Limb (tissue), 2 donors: ENCODE measurements at regions not wholly inside any gene's neighbourhood (a gene's known extent, or its start where the extent isn't known, plus 50 kb on each side); places are given as distances from the start of the nearest gene placed in this dataset.

Experiments used
- DNase-seq, 2 donors: peaks; one replicate each; pipeline ENCODE4 v3.0.0-alpha.2; 2016; ENCODE audit errors: extremely low spot score in 2 of 2

DNA sequence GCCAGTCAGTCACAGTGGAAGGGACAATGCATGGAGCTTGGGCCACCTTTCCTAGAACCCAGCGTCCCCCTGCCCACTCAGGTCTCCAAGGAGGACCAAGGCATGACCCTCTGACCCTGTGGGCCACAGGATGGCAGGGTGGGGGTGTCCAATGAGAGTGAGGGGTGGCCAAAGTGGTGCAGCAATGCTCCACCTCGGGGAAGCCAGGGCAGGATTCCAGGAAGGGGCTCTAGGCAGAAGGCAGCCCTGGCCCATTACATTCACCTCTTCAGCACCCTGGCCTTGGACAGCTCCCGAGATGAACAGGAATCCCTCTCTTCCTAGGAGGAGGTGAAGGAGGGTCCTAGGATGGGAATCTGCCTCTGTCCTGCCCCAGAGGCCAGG is 597.5 kb downstream of the BRD1 start:
- DNase-seq: peak; percentile 1 to 52

DNA sequence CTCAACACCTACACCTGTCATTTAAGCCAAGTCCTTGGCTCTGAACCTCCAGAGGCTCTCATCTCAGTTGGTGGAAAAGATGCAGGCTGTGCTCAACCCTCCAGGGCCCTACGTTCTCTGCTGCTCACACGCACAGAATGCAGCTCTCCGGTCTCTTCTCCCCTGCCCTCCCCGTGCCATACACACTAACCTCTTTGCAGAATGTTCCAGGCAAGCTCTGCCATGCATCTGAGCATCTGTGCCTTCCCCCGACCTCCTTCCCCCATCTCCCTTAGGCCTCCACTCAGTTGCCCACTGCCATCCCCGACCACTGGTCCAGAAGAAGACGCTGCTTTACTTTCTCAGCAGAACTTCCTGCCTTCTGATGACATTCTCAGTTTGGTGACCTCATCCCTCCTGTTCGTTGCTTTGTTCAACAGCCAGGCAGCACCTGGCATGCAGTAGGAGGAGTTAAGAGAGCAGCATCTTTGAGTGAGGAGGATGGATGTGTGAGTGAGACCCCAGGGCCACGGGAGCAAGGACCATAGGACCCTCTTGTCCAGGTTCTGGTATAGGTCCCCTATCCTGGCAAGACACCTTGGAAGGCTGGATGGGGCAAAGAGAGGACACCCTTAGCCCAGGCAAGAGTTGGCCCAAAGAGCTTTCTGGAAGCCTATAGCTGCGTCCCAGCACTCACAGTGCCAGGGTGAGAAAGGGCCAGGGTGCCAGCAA is 598.0 kb downstream of the BRD1 start:
- no peak for DNase-seq

DNA sequence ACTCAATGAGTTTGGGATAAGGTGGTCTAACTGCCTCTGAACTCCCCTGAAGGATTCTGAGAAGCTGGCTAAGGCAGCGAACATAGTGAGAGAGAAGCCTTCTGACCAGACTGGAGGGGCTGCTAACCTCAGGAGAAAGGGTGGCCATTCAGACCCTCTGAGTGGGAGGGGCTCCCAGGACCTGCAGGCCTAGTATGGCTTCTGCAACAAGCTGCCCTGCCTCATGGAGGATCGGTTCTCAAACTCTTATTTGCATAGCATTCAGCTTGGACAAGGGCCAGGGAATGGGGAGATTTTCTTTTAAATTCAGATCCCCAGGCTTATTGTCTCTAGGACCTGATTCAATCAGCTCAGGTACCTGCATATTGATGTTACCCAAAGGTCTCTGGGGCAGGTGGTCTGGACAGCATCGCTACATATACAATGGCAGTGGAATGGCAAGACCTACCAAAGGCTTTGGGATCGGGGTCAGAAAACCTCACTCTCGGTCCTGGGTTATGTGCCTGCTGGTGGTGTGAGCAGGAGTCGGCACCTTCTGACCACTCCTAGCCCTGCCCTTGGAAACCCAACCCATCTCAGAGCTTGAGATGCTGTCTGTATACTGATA is 599.1 kb downstream of the BRD1 start:
- no peak for DNase-seq

DNA sequence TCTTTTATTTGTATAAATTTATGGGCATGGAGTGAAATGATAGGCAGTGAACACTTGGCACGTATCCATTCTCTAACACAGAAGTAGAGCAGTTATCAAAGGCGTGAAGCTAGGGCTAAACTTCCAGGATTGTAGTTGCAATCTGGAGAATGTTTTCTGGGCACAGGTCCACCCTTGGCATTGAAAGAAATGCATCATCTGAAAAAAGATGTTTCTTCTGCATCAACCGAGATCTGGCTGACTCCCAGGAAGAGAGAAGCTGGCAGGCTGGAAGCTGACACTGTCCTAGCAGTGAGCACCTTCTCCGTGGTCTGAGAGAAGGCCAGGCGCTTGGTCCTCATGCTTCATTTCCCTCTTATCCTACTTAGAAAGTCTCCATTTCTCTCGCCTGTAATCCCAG is 600.0 kb downstream of the BRD1 start:
- no peak for DNase-seq

DNA sequence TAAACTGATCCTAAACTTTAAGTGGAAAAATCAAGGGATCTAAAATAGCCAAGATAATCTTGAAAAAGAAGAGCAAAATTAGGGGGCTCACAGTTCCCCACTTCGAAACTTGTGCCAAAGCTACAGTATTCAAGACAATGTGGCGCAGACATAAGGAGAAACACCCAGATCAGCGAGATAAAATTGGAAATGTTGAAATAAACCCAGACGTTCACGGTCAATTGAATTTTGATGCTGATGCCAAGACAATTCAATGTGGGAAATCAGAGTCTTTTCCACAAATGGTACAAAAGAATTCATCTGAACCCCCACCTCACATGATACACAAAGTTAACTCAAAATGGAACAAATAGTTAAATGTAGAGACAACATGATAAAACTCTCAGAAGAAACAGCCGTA is 601.6 kb downstream of the BRD1 start:
- DNase-seq: no peak

DNA sequence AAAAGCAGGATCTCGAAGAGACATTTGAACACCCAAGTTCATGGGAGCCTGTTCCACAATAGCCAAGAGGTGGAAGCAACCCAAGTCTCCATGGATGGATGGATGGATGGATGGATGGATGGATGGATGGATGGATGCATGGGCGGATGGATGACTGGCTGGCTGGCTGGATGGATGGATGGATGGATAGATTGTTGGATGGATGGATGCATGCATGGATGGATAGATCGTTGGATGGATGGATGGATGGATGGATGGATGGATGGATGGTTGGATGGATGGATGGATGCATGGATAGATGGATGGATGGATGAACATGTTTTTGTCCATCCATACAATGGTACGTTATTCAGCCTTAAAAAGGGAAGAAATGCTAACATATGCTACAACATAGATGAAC is 603.4 kb downstream of the BRD1 start:
- no peak for DNase-seq

DNA sequence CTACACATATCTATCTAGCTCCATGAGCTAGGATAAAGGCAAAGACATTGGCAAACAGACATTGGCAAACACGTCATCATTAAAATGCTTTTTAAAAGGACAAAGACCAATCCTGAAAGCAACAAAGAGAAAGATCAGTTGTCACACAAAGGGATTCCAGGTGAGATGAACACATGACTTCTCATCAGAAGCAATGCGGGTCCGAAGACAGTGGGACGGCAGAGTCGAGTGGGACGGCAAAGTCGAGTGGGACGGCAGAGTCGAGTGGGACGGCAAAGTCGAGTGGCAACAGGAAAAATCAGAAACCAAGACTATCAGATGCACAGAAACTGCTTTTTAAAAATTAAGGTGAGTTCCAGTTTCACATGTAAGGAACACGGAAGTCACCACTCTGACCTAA is 609.5 kb downstream of the BRD1 start:
- DNase-seq: no peak

DNA sequence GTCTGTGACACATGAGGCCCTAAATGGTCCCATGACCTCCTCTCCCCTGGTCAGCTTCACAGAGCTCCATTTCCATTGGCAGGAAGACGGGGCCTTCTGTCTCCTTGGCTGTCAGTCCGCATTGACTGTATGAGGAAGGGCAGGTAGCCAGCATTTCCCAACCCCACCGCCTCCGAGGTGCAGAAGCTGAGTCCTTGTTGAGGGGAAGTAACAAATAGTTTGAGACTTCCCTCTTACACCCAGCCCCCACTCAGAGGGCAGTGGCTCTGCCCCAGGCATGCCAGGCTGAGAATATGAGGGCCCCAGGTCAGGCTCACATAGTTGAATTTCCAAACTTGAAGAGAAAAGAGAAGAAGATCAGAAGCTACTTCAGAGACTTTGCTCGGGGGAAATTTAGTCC is 611.1 kb downstream of the BRD1 start:
- peak in 1 of 2 donors; percentile 7 for DNase-seq

DNA sequence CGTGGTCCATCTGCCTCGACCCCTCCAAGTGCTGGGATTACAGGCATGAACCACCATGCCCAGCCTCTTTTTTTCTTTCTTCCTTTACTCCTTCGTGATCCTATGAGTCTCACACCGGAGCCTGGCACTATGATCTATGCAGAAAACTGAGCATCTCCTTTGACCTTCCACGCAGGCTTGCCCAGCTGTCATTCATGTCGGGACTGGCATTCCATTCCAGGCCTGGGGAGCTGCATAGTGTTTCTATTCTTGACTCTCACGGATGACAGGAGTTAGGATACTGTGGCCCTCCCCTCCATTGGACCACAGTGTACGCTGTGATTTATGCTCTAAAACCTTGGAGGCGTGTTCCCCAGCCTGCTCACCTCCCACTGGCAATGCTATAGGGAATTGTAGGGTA is 611.8 kb downstream of the BRD1 start:
- no peak for DNase-seq

DNA sequence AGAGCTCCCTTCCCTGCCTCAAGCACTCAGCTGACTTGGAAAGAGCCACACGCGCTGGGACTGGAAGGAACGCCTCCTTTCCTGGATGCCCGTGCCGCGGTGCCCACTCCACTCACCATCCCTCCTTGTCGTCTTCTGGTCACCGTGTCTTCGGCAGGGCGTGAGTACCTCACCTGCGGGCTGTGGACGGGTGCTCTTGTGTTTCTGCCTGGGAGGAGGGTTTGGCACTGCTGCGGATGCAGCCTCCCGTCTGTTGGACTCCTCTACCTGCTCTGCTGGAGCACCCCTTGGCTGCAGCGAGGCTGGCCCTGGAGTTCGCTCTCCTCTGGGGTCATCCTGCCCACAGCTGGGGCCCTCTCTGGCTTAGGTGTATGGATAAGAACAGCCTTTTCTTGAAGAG is 612.7 kb downstream of the BRD1 start:
- DNase-seq: no peak

DNA sequence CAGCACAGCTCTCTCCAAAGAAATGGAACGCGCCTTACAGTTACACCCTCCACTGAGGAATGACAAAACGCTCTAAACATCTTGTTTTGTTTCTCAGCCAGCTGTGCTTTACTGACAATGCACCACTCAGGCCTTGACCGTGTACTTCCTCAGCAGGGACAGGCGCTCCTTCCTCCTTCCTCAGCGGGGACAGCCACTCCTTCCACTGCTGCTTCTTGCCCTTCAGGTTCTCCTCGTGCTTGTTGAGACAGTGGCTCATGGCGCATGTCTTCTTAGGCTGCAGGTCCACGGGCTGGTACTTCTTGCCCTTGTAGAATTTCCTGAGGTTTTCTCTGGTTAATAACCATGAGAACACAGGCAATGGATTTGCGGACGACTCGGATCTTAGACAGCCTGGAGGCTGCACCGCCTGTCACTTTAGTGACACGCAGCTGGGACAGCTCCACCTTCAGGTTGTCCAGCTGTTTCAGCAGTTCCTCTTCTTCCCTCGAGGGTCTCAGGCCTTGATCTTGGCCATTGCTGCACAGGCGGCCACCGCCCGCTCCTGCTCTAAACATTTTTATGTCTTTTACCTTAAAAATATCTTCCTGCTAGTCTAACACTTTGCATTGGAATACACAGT is 613.8 kb downstream of the BRD1 start:
- no peak for DNase-seq

DNA sequence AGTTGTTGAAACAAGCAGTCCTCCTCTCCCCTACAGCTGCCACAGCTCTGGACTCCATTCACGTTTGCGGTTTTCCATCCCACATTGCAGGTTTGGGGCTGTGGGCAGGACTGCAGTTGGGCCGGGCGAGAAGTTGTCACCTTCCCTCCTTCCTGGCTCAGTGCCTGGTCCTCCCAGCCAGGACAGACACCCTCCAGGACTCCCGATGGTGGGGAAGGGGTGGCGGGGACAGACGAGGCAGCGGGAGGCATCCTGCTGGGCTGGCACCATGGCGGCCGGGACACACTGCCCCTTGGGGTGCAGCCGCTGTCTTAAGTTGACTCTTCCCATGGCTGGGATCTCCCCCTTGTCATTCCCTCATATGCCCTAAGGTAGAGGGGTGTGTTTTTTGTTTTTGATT is 615.2 kb downstream of the BRD1 start:
- DNase-seq: peak in 1 of 2 donors; percentile 10

DNA sequence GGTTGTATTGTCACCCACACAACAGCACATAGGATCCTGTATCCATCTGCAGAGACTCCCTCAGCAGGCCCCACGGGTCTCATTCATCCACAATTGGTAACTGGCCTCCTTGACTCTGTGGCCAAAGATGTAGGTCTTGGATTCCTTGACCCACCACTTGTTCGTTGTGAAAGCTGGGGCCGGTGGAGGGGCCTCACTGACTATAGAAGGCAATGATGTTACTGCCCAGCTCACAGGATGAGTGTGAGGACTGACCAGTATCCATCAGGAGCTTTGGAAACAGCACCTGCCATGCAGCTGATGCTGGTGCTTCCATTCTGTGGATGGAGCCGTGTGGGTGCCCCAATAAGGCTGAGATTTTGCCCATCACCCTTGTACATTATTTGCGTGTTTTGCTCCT is 615.7 kb downstream of the BRD1 start:
- DNase-seq: no peak

DNA sequence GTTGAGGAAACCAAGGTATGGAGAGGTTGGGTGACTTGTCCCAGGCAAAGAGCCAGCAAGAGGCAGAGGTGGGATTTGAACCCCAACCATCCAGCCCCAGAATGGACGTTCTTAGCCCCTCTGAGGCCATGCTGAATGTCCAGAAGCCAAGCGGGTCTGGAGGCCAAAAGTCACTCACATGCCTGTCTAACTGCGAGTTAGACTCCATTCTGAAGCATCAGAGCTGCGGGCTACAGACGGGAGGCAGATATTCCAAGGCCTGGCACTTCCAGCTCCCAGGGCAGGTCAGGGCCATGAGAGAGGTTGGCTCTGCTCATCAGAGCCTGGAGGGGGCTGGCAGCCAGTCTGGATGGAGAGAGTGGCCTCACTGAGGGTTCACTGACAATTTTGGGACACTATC is 616.5 kb downstream of the BRD1 start:
- DNase-seq: no peak

DNA sequence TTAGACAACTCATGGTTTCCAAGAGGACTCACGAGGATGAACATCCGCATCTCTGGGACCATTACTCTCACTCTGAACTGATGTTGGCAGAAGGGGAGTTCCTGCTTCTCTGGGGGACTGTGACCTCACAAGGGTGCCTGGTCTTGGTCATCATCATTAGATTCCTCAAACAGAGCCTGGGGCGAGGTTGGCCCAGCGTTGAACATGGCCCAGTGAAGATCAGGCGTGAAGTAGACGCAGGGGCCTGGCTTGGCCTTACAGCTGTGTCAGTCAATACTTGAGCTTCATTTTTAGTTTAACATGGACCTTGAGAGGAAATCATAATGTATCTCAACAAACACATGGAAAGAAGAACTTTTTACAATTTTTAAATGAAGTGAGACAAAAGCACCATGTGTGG is 617.1 kb downstream of the BRD1 start:
- no peak for DNase-seq

DNA sequence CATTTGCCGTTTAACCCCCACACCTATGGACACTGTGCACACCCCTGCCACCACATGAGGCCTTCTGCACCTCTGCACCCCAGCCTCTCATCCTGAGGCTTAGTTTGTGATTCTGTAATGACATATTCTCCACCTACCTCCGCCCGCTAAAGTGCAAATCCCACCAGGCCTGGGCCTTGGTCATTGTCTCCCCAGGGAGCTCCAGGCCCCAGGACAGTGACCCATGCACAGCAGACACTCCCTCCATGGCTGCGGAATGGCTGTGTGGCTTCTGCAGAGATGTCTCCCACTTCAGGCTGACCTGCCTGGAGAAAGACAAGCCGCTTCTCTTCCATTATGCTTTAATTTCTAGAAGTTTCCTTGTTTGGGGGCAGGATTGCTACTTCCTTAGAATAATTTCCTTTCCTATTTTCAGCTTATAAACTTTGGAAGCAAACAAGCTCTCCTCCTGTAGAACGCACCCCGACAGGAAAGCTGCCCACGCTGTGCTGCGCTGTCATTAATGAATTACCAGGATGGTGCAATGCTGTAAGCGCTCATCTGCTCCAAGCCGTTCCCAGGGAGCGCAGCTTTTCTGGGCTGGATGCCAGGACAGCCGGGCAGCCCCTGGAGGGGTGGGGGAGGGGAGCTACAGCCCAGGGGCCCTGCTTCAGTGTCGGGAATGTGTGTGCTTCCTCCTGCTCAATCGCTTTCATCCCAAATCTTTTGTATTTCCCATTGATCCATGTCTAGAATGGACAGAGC is 618.0 kb downstream of the BRD1 start:
- DNase-seq: peak; percentile 1 to 80

DNA sequence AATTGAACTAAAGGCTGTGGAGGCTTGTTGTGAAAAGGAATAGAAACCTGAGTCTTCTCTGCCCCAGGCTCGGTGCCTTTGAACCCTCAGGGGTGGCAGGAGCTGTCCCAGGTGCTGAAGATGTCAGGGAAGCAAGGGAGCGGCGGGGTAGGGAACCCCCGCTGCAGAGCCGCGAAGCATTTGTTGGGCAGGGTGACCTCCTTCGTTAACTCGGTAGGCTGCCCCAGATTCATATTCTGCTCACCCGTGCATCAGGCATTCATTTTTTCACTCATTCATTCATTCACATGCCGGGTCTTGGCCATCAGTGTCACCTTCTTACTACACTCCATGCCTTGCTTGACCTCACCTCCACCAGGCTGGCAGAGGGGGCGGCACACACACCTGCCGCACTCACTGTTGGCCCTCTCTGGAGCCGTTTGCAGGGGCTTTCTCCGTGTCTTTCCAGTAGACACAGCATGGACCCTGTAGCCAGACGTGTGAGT is 618.9 kb downstream of the BRD1 start:
- DNase-seq: peak in 1 of 2 donors; percentile 54

DNA sequence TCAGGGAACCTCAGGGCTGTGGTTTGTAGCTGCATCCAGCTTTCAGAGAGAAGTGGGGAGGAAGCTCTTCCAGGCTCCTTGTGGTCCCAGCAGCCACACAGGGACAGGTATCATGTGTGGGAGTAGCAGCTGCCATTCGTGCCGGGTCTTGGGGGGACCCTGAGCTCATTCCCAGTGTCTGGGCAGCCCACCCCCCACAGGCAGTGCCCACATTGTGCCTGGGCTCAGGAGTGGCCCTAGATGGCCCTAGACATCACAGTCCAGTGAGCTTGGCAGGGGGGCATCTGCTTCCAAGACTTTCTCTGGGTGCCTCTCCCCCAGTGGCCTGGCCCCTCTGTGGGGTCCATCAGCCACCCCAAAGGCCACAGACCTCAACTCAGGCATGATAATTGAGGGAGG is 619.7 kb downstream of the BRD1 start:
- DNase-seq: no peak

DNA sequence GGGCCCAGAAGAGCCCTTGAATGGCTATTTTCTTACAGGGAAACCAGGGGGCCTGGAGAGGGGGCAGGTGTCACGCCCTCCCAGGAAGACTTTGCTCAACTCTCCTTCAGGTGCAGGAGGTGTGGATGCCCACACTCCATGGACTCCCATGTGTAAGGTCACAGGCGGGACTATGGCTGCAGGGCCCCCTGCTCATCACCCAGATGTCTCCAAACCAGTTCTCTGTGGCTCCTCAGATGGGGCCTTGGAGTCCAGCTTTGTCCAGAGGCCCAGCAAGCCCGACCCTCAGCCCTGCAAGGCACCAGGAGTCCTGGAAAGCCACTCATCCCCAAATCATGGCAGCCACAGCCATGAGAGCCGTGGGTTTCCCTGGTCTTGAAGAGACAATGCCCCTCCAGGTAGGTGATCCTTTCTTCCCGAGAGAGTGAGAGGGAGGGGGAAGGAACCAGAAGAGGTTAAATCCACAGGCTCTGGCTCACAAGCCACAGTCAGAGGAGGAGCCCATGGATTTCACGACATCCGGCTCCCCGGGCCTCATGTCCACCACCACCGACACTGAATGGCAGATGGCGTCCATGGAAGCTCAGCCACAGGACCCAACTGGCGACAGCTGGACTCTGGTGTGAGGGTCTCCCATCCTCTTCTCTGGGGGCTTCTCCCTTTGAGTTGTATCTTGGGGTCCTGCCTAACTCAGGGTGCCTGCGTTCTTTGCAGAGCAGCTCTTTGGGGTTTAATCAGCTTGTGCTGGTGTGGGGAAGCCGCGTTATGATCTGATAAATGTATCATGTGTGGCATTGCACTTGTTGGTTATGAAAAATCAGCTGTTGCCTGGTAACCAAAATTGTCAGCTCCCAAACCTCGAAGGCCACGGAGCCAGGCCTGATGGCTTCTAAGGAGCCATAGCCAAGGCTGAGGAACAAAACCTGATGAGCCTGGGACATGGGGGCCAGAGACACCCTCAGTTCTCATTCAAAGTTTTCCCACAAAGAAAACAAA is 620.4 kb downstream of the BRD1 start:
- DNase-seq: no peak

DNA sequence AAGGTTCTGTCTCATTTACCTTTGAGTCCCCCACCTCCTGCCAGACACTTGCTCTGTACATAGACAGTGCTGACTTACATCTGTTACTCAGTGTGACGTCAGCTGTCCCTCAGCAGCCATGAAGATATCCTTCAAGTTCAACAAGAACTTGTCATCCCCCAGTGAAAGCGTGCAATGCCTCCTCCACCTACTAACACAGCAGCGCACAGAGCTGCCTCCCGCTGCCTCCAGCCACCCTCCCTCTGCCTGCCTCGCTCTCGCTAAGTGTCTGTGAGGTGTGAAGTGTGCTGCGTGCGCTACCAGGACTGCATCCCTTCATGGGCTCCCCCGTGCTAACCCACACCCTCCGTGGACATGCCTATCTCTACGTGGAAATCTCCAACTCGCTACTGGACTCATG is 621.4 kb downstream of the BRD1 start:
- no peak for DNase-seq

DNA sequence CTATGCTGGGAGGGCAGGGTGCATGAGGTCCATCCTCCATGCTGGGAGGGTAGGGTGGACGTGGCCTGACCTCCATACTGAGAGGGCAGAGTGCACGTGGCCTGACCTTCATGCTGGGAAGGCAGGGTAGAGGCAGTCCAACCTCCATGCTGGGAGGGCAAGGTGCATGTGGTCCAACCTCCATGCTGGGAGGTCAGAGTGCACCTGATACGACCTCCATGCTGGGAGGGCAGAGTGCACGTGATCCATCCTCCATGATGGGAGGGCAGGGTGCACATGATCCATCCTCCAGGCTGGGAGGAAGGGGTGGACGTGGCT is 622.2 kb downstream of the BRD1 start:
- DNase-seq: no peak
